Astrocyte (in vitro differentiated cells and primary cell): ENCODE measurements at regions not wholly inside any gene's neighbourhood (a gene's known extent, or its start where the extent isn't known, plus 50 kb on each side); places are given as distances from the start of the nearest gene placed in this dataset.

ENCODE experiments used
- DNase-seq: peaks from one replicate; pipeline ENCODE4 v3.0.0-alpha.2; 2010; ENCODE audit warnings: low read depth
- FAIRE-seq: peaks from 2 replicates; lab custom pipeline; 2011; peaks lifted over from hg19 to GRCh38; lab: Jason Lieb, UNC
- H2AFZ ChIP-seq: 2 replicates; pipeline ENCODE4 v1.6.0; 2012; ENCODE audit warnings: low read depth, low read length, inconsistent platforms
- H3K27ac ChIP-seq: 2 replicates; pipeline ENCODE4 v1.5.1; 2011; ENCODE audit warnings: low read depth, low read length, inconsistent platforms
- H3K27me3 ChIP-seq: 2 replicates; pipeline ENCODE4 v1.6.0; 2011; ENCODE audit warnings: low read length, inconsistent platforms; ENCODE audit not compliant: insufficient read depth
- H3K36me3 ChIP-seq: 2 replicates; pipeline ENCODE4 v1.5.1; 2011; ENCODE audit warnings: low read length, inconsistent platforms; ENCODE audit not compliant: insufficient read depth
- H3K4me1 ChIP-seq: 2 replicates; pipeline ENCODE4 v1.5.1; 2011; ENCODE audit warnings: low read length, inconsistent platforms; ENCODE audit not compliant: insufficient read depth
- H3K4me2 ChIP-seq: 2 replicates; pipeline ENCODE4 v1.6.0; 2012; ENCODE audit warnings: low read length, inconsistent platforms
- H3K4me3 ChIP-seq: 2 replicates; pipeline ENCODE4 v1.5.1; 2011; ENCODE audit warnings: low read depth, mild to moderate bottlenecking, low read length, inconsistent platforms; ENCODE audit not compliant: insufficient read depth
- H3K79me2 ChIP-seq: 2 replicates; pipeline ENCODE4 v1.6.0; 2012; ENCODE audit warnings: mild to moderate bottlenecking, low read length, inconsistent platforms; ENCODE audit not compliant: insufficient read depth
- H3K9ac ChIP-seq: 2 replicates; pipeline ENCODE4 v1.6.0; 2012; ENCODE audit warnings: mild to moderate bottlenecking, low read length, inconsistent platforms
- H3K9me3 ChIP-seq: 2 replicates; pipeline ENCODE4 v1.5.1; 2012; ENCODE audit warnings: low read depth, mild to moderate bottlenecking, low read length, inconsistent platforms; ENCODE audit not compliant: insufficient read depth
- H4K20me1 ChIP-seq: 2 replicates; pipeline ENCODE4 v1.6.0; 2012; ENCODE audit warnings: low read length, inconsistent platforms; ENCODE audit not compliant: insufficient read depth
- H3K27ac Mint-ChIP-seq: one replicate; pipeline ENCODE4 v1.8.0; 2021; ENCODE audit warnings: mild to moderate bottlenecking, mixed read lengths; ENCODE audit not compliant: unreplicated experiment
- H3K27me3 Mint-ChIP-seq: one replicate; pipeline ENCODE4 v1.8.0; 2021; ENCODE audit warnings: low read depth, mixed read lengths; ENCODE audit not compliant: unreplicated experiment
- H3K36me3 Mint-ChIP-seq: one replicate; pipeline ENCODE4 v1.8.0; 2021; ENCODE audit warnings: low read depth, mixed read lengths; ENCODE audit not compliant: unreplicated experiment
- H3K4me1 Mint-ChIP-seq: one replicate; pipeline ENCODE4 v1.8.0; 2021; ENCODE audit warnings: low read depth, mixed read lengths; ENCODE audit not compliant: unreplicated experiment
- H3K4me3 Mint-ChIP-seq: one replicate; pipeline ENCODE4 v1.8.0; 2021; ENCODE audit warnings: mild to moderate bottlenecking, moderate library complexity, mixed read lengths; ENCODE audit not compliant: unreplicated experiment
- H3K9me3 Mint-ChIP-seq: one replicate; pipeline ENCODE4 v1.8.0; 2021; ENCODE audit warnings: mild to moderate bottlenecking, mixed read lengths; ENCODE audit not compliant: unreplicated experiment
- EZH2 ChIP-seq: IDR thresholded peaks from 2 replicates; pipeline ENCODE4 v1.6.1; 2012; ENCODE audit warnings: mild to moderate bottlenecking, low read length, inconsistent platforms; ENCODE audit not compliant: insufficient read depth
- TF ChIP-seq, protein P1 (sequence below): IDR thresholded peaks from 2 replicates; pipeline ENCODE4 v1.5.1; 2011; ENCODE audit warnings: low read depth, mild to moderate bottlenecking, inconsistent platforms, low read length, moderate library complexity; ENCODE audit not compliant: insufficient read depth

DNA sequence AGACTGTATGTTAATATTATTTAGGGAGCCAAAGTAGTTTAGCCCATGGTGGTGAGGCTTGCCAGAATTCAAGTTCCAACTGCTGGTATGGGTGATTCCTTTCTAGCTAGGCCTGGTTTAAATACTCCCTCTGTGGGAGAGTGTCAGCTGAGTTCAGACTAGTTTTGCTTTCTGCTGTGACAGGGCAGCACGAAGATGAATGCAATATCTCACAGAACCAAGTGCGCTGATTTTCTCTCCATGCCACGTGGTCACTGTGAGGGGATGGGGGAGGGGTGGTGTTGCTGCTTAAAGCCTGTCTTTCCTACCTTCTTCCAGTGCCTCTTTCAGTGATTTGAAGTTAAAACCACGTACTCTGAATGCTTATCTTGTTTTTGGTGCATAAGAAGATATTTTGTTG lies 445.7 kb upstream of the CXorf51B start:
- DNase-seq (no peak), FAIRE-seq (no peak)
- Histone ChIP-seq H2AFZ (no peak overlapping the region), H3K4me2 (no peak overlapping the region), H3K27ac (no peak overlapping the region), H3K4me3 (no peak overlapping the region), H3K36me3 (no peaks in the 10 kb centered on the region), H3K79me2 (no peaks in the 10 kb centered on the region), H3K9ac (no peak overlapping the region), H4K20me1 (no peaks in the 10 kb centered on the region), H3K9me3 (no peaks in the 10 kb centered on the region), H3K27me3 (no peaks in the 10 kb centered on the region), H3K4me1 (no peaks in the 10 kb centered on the region)
- no peak overlapping the region for H3K27ac Mint-ChIP-seq
- no peaks in the 10 kb centered on the region for H3K4me1 Mint-ChIP-seq
- H3K9me3 Mint-ChIP-seq = no peaks in the 10 kb centered on the region
- H3K4me3 Mint-ChIP-seq = no peak overlapping the region
- no peaks in the 10 kb centered on the region for H3K27me3 Mint-ChIP-seq
- no peaks in the 10 kb centered on the region for H3K36me3 Mint-ChIP-seq
- TF ChIP-seq, protein P1, sequence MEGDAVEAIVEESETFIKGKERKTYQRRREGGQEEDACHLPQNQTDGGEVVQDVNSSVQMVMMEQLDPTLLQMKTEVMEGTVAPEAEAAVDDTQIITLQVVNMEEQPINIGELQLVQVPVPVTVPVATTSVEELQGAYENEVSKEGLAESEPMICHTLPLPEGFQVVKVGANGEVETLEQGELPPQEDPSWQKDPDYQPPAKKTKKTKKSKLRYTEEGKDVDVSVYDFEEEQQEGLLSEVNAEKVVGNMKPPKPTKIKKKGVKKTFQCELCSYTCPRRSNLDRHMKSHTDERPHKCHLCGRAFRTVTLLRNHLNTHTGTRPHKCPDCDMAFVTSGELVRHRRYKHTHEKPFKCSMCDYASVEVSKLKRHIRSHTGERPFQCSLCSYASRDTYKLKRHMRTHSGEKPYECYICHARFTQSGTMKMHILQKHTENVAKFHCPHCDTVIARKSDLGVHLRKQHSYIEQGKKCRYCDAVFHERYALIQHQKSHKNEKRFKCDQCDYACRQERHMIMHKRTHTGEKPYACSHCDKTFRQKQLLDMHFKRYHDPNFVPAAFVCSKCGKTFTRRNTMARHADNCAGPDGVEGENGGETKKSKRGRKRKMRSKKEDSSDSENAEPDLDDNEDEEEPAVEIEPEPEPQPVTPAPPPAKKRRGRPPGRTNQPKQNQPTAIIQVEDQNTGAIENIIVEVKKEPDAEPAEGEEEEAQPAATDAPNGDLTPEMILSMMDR = no peak
- TF ChIP-seq EZH2 = no peak

DNA sequence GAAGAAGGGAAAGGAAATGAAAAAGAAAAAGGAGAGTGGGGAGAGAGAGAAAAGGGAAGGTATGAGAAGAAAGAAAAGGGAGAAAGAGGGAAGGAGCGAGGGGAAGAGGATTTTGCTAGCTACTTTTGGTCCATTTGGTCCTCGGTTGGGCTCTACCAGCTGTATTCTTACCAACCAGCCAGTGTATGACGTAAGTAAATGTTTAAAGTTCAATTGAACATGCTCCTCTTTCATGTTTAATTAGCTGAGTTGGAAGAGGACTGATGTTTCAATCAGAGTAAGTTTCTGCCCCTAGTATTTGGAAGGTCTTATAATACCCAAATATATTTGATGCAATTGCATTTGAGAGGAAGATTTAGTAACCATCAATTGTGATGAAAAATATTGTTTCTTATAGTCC lies 424.0 kb upstream of the CXorf51B start:
- no peak overlapping the region for H2AFZ ChIP-seq
- H3K9ac ChIP-seq = no peak overlapping the region
- H3K9me3 ChIP-seq = no peaks in the 10 kb centered on the region
- H3K4me3 ChIP-seq = no peak overlapping the region
- TF ChIP-seq EZH2 = no peak
- TF ChIP-seq, protein P1 = no peak
- no peak overlapping the region for H3K27ac ChIP-seq
- DNase-seq = no peak
- H3K4me1 Mint-ChIP-seq = no peaks in the 10 kb centered on the region
- no peaks in the 10 kb centered on the region for H3K27me3 Mint-ChIP-seq
- H3K36me3 ChIP-seq = no peaks in the 10 kb centered on the region
- no peaks in the 10 kb centered on the region for H3K79me2 ChIP-seq
- no peaks in the 10 kb centered on the region for H3K36me3 Mint-ChIP-seq
- no peak overlapping the region for H3K4me3 Mint-ChIP-seq
- no peaks in the 10 kb centered on the region for H3K9me3 Mint-ChIP-seq
- H3K27me3 ChIP-seq = no peaks in the 10 kb centered on the region
- no peak overlapping the region for H3K27ac Mint-ChIP-seq
- no peaks in the 10 kb centered on the region for H4K20me1 ChIP-seq
- no peaks in the 10 kb centered on the region for H3K4me1 ChIP-seq
- FAIRE-seq = no peak
- H3K4me2 ChIP-seq = no peak overlapping the region

DNA sequence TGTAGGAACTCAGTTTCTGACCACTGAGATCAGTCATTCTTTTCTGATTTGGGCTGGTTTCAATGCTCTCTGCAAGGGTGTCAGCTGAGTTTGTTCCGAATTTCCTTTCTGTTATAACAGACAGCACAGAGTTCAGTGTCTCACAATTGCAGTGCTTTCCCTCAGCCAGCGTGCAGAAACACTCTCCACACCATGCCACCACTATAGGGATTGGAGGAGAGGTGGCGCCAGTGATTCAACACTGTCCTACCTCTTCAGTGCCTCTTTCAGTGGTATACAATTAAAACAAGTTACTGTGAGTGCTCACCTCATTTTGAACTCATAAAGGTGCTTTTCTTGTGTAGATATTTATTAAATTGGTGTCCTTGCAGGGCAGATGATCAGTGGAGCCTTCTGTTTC lies 413.2 kb upstream of the CXorf51B start:
- no peaks in the 10 kb centered on the region for H3K27me3 Mint-ChIP-seq

More for the DNA sequence above, 413.2 kb upstream of the CXorf51B start:
- no peak overlapping the region for H3K9ac ChIP-seq
- H3K36me3 ChIP-seq = no peaks in the 10 kb centered on the region
- no peaks in the 10 kb centered on the region for H3K27me3 ChIP-seq
- no peak overlapping the region for H3K4me3 ChIP-seq
- Mint-ChIP-seq H3K9me3 (peaks cover 1% of the 10 kb centered on the region), H3K4me1 (no peaks in the 10 kb centered on the region), H3K4me3 (no peak overlapping the region), H3K36me3 (no peaks in the 10 kb centered on the region), H3K27ac (no peak overlapping the region)
- H3K4me1 ChIP-seq = no peaks in the 10 kb centered on the region
- FAIRE-seq = no peak
- H3K4me2 ChIP-seq = no peak overlapping the region
- no peak for DNase-seq
- no peak overlapping the region for H3K27ac ChIP-seq
- H2AFZ ChIP-seq = no peak overlapping the region
- H4K20me1 ChIP-seq = no peaks in the 10 kb centered on the region
- H3K79me2 ChIP-seq = no peaks in the 10 kb centered on the region
- H3K9me3 ChIP-seq = peaks cover 3% of the 10 kb centered on the region
- no peak for TF ChIP-seq EZH2
- TF ChIP-seq, protein P1 = no peak
